ENCODE measurements at regions not wholly inside any gene's neighbourhood (a gene's known extent, or its start where the extent isn't known, plus 50 kb on each side); places are given as distances from the start of the nearest gene placed in this dataset.

GRCh38 chr5:155125551-155126095, 112.1 kb downstream of the KIF4B start:
- TF ChIP-seq CTCF (IDR thresholded peaks at IDR 0.05 in 2 of 3, conservative IDR thresholded peaks at IDR 0.05 in 1 of 3; ENCODE audit: borderline replicate concordance in 1 of 3, insufficient read depth in 1 of 3, low read depth in 2 of 3, low read length in 2 of 3) (no peak), YY1 (IDR thresholded peaks at IDR 0.05; ENCODE audit: extremely low read depth, insufficient replicate concordance, low read depth, low read length) (no peak), POLR2A (IDR thresholded peaks at IDR 0.05; ENCODE audit: borderline replicate concordance, extremely low read depth, insufficient read depth, insufficient read length) (no peak), EZH2phosphoT487 (IDR thresholded peaks at IDR 0.05; ENCODE audit: borderline replicate concordance) (no peak), SIN3A (IDR thresholded peaks at IDR 0.05; ENCODE audit: low read depth) (no peak), RAD21 (IDR thresholded peaks at IDR 0.05; ENCODE audit: low read depth) (no peak)
